Testis (tissue), 2 donors: ENCODE measurements at regions not wholly inside any gene's neighbourhood (a gene's known extent, or its start where the extent isn't known, plus 50 kb on each side); places are given as distances from the start of the nearest gene placed in this dataset.

Experiments
- POLR2A ChIP-seq: fragments of 450-650 bp; IDR thresholded peaks from one replicate; pipeline ENCODE4 v1.6.1; 2017; ENCODE audit warnings: antibody characterized with exemption, mild to moderate bottlenecking, moderate library complexity
- TF ChIP-seq, protein P1 (sequence below), 3 experiments: fragments of 450-650 bp in 2 of 3; fragments of 200-600 bp in 1 of 3; sonication (generic) in 1 of 3; IDR thresholded peaks; one replicate each; pipeline ENCODE4 v1.5.1; 2016 to 2019; ENCODE audit warnings: antibody characterized with exemption in 3 of 3, mild to moderate bottlenecking in 2 of 3, moderate library complexity in 1 of 3

DNA sequence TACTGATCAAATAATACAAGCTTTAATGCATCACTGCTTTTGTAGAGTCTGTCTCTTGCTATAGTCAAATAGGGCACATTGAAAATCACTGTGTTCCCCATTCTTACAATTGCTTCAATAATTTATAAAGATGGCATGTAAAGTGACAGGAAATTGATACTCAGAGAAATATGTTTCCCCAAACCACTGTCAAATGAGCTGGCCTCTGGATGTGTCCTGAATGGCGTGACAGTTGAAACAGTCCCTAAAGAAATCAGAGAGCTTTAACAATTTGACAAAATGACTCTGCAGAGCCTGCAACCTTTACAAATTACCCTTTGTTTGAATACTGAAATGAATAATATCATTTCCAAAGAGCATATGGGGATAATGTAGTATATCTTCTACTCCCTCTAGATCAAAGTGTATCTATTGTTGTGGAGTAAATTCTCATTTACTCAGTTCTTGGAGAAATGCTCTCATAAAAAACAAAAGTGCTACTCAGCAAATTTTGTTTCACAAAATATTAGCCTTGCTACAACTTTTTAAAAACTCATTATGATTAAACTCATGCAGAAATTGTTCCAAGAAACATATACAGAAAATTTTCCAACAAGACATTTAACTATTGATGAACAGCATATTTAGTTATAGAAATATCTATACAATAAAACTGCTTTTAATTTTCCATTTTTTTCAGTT lies 763.2 kb upstream of the SPRY2 start:
- TF ChIP-seq, protein P1, sequence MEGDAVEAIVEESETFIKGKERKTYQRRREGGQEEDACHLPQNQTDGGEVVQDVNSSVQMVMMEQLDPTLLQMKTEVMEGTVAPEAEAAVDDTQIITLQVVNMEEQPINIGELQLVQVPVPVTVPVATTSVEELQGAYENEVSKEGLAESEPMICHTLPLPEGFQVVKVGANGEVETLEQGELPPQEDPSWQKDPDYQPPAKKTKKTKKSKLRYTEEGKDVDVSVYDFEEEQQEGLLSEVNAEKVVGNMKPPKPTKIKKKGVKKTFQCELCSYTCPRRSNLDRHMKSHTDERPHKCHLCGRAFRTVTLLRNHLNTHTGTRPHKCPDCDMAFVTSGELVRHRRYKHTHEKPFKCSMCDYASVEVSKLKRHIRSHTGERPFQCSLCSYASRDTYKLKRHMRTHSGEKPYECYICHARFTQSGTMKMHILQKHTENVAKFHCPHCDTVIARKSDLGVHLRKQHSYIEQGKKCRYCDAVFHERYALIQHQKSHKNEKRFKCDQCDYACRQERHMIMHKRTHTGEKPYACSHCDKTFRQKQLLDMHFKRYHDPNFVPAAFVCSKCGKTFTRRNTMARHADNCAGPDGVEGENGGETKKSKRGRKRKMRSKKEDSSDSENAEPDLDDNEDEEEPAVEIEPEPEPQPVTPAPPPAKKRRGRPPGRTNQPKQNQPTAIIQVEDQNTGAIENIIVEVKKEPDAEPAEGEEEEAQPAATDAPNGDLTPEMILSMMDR (IDR thresholded peaks at IDR 0.05) = no peak
- TF ChIP-seq POLR2A = no peak
